Sigmoid colon (tissue), 6 donors: ENCODE measurements at regions not wholly inside any gene's neighbourhood (a gene's known extent, or its start where the extent isn't known, plus 50 kb on each side); places are given as distances from the start of the nearest gene placed in this dataset.
"Not testable (repeated sequence)": the region's sequence is repeated elsewhere in the genome, so short reads cannot be mapped to it uniquely, and the experiment has no call there.

ENCODE experiments used
- DNase-seq: peaks from one replicate; pipeline ENCODE4 v3.0.0-alpha.2; 2019
- H3K27ac ChIP-seq, 4 donors: fragments of 200-600 bp; sonication (generic); one replicate each; pipeline ENCODE4 v1.5.1; 2016 to 2019; ENCODE audit warnings: mild to moderate bottlenecking in 1 of 4
- H3K27me3 ChIP-seq, 3 donors: fragments of 200-600 bp; sonication (generic); one replicate each; pipeline ENCODE4 v1.5.1; 2019; ENCODE audit warnings: mild to moderate bottlenecking in 1 of 3
- H3K36me3 ChIP-seq, 4 donors: fragments of 200-600 bp; sonication (generic); one replicate each; pipeline ENCODE4 v1.5.1; 2016 to 2019
- H3K4me1 ChIP-seq, 4 donors: fragments of 200-600 bp; sonication (generic); one replicate each; pipeline ENCODE4 v1.5.1; 2017 to 2019
- H3K4me3 ChIP-seq, 4 donors: fragments of 200-600 bp; sonication (generic); one replicate each; pipeline ENCODE4 v1.5.1; 2017 to 2019; ENCODE audit warnings: mild to moderate bottlenecking in 2 of 4, moderate library complexity in 1 of 4
- H3K9me3 ChIP-seq, 4 donors: fragments of 200-600 bp in 3 of 4; sonication (generic) in 3 of 4; one replicate each; pipeline versions ENCODE4 v1.5.1 to v1.6.1; 2013 to 2019
- EP300 ChIP-seq, 4 donors: sonication (generic); formaldehyde crosslinking; IDR thresholded peaks; one replicate each; pipeline ENCODE4 v1.6.1; 2017; ENCODE audit warnings: antibody characterized with exemption in 4 of 4
- POLR2A ChIP-seq, 2 donors: fragments of 450-650 bp; IDR thresholded peaks; one replicate each; pipeline ENCODE4 v1.6.1; 2016; ENCODE audit warnings: antibody characterized with exemption in 2 of 2, mild to moderate bottlenecking in 2 of 2, moderate library complexity in 2 of 2
- POLR2AphosphoS5 ChIP-seq, 4 donors: sonication (generic); formaldehyde crosslinking; IDR thresholded peaks; one replicate each; pipeline ENCODE4 v1.6.1; 2017; ENCODE audit warnings: antibody characterized with exemption in 4 of 4
- WGBS, 2 donors: extraction: QIAGEN DNeasy Blood & Tissue Kit; methylation state at CpG; one replicate each; pipeline ENCODE4 v1.1.7; 2013; 5-methylcytosine and 5-hydroxymethylcytosine counted together
- intact Hi-C: fragments of 100-400 bp; cut with DNase I; formaldehyde crosslinking; loops from one replicate; pipeline ENCODE4 v1.15.1; 2023
- TF ChIP-seq, protein P1 (sequence below), 4 experiments: fragments of 450-650 bp in 3 of 4; fragments of 200-600 bp in 1 of 4; IDR thresholded peaks; one replicate each; pipeline ENCODE4 v1.5.1; 2016 to 2019; ENCODE audit warnings: antibody characterized with exemption in 4 of 4, mild to moderate bottlenecking in 3 of 4, moderate library complexity in 2 of 4
- donor health status: healthy with polysubstance abuse.
- donor health status: healthy.

DNA sequence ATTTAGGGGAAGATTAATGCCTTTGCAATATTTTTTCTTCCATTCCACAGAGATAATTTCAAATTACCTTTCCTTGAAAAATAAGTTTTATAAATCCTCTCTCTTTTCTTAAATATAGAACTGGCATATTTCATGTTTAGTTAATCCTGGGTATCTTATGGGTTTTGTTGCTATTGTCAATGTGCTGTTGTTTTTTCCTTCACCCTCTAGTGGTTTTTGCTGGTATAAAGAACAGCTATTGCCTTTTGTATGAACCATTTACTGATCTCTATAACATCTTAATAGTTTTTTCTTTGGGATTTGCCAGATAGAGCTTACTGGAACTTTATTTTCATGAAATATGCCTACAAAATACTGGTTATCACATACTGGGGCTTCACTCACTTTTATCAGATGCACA is 359.6 kb upstream of the DPPA4 start:
- Histone ChIP-seq H3K27ac (no peak overlapping the region), H3K9me3 (peaks cover 0 to 3% (median 0%) of the 10 kb centered on the region in 4 donors), H3K4me3 (no peak overlapping the region), H3K4me1 (no peaks in the 10 kb centered on the region), H3K27me3 (no peaks in the 10 kb centered on the region), H3K36me3 (no peaks in the 10 kb centered on the region)
- DNase-seq, result no peak
- intact Hi-C loops, result no loop called here
- TF ChIP-seq EP300 (IDR thresholded peaks at IDR 0.05) (no peak), POLR2A (IDR thresholded peaks at IDR 0.05) (no peak), POLR2AphosphoS5 (IDR thresholded peaks at IDR 0.05) (no peak)
- TF ChIP-seq, protein P1, sequence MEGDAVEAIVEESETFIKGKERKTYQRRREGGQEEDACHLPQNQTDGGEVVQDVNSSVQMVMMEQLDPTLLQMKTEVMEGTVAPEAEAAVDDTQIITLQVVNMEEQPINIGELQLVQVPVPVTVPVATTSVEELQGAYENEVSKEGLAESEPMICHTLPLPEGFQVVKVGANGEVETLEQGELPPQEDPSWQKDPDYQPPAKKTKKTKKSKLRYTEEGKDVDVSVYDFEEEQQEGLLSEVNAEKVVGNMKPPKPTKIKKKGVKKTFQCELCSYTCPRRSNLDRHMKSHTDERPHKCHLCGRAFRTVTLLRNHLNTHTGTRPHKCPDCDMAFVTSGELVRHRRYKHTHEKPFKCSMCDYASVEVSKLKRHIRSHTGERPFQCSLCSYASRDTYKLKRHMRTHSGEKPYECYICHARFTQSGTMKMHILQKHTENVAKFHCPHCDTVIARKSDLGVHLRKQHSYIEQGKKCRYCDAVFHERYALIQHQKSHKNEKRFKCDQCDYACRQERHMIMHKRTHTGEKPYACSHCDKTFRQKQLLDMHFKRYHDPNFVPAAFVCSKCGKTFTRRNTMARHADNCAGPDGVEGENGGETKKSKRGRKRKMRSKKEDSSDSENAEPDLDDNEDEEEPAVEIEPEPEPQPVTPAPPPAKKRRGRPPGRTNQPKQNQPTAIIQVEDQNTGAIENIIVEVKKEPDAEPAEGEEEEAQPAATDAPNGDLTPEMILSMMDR (IDR thresholded peaks at IDR 0.05), result no peak

DNA sequence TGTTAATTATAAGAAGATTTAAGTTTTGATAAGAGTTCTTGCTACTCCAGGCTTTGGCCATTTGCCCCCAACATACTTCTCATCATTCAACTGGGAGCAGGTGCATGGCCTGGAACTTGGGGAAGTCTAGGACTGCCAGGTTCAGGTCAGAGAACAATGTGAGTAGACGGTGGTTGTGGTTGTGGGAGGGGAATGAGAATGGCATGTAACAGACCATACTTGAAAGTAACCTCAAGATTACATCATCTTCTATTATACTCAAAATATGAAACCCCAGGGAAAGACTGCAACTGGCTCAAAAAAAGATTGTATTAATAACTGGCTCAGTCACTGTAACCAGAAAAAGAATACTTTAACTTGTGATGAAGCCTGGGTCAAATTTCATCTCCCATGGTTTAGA is 364.9 kb upstream of the DPPA4 start:
- Histone ChIP-seq H3K27me3 (no peaks in the 10 kb centered on the region), H3K4me1 (no peaks in the 10 kb centered on the region), H3K4me3 (no peak overlapping the region), H3K9me3 (no peaks in the 10 kb centered on the region), H3K27ac (no peak overlapping the region), H3K36me3 (no peaks in the 10 kb centered on the region)
- TF ChIP-seq, protein P1 (IDR thresholded peaks at IDR 0.05), result no peak
- TF ChIP-seq POLR2A (IDR thresholded peaks at IDR 0.05) (no peak), EP300 (IDR thresholded peaks at IDR 0.05) (no peak), POLR2AphosphoS5 (IDR thresholded peaks at IDR 0.05) (no peak)
- intact Hi-C loops, result no loop called here
- WGBS, 2 donors, result 26 to 41% methylated on average over 1 of the region's 1 CpG
- DNase-seq, result no peak

DNA sequence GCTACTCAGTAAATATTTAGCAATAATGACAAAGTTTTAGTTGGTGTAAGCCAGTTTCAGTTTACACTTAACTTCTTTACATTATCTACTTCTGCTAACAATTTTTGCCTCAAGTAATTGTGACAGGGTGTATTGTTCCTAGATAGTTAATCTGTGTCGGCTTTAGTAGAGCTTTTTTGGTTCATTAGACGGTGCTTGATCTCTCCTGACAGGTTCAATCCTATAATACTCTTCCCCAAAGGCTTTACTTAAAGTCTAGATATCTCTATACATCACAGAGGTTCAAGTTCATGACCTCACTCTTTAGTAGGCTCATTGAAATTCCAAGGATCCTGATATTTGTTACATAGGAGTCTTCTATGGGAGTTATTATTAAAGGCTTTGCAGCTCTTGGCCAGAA is 365.6 kb upstream of the DPPA4 start:
- Histone ChIP-seq H3K27ac (no peak overlapping the region), H3K4me1 (no peaks in the 10 kb centered on the region), H3K4me3 (no peak overlapping the region), H3K27me3 (no peaks in the 10 kb centered on the region), H3K36me3 (no peaks in the 10 kb centered on the region), H3K9me3 (no peaks in the 10 kb centered on the region)
- WGBS, 2 donors, result 77 to 86% methylated on average over 2 of the region's 2 CpGs
- no peak for DNase-seq
- intact Hi-C loops, result no loop called here
- TF ChIP-seq, protein P1 (IDR thresholded peaks at IDR 0.05), result no peak
- no peak for TF ChIP-seq POLR2A (IDR thresholded peaks at IDR 0.05)
- no peak for TF ChIP-seq EP300 (IDR thresholded peaks at IDR 0.05)
- no peak for TF ChIP-seq POLR2AphosphoS5 (IDR thresholded peaks at IDR 0.05)

DNA sequence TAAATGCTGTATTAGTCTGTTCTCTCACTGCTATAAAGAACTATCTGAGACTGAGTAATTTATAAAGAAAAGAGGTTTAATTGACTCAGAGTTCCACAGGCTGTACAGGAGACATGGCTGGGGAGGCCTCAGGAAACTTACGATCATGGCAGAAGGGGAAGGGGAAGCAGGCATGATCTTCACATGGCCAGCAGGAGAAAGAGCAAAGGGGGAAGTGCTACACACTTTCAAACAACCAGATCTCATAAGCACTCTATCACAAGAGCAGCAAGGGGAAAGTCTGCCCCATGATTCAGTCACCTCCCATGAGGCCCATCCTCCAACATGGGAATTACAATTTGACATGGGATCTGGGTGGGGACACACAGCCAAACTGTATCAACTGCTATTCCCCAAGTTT is 367.8 kb upstream of the DPPA4 start:
- H3K27me3 ChIP-seq, H3K9me3 ChIP-seq, H3K4me3 ChIP-seq, DNase-seq, H3K27ac ChIP-seq, intact Hi-C loops, H3K36me3 ChIP-seq, H3K4me1 ChIP-seq: not testable (repeated sequence)
- 79 to 90% methylated on average over 1 of the region's 1 CpG for whole genome bisulfite sequencing, 2 donors

DNA sequence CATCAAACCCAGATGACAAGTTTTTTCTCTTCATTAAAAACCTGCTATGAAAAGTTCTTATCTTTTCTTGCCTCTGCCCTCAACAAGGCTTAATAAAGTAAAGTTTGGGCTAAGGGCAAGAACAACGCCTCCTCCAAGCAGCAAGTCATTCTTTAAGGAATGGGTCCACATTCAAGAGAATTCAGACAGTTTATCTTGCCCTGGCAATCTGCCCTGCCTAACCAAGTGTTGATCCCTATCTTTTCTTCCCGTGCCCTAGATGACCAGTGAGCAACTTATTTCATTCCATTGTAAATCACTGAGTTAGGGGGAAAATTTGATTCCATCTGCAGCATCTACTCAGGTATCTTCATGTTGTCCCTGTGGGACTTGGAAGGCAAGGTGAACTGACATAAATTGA is 370.3 kb upstream of the DPPA4 start:
- intact Hi-C loops, result no loop called here
- 58 to 70% methylated on average over 2 of the region's 2 CpGs for WGBS, 2 donors
- no peaks in the 10 kb centered on the region for H3K9me3 ChIP-seq
- no peak for DNase-seq
- H3K27me3 ChIP-seq, result no peaks in the 10 kb centered on the region
- no peak overlapping the region for H3K27ac ChIP-seq
- no peaks in the 10 kb centered on the region for H3K36me3 ChIP-seq
- no peaks in the 10 kb centered on the region for H3K4me1 ChIP-seq
- TF ChIP-seq POLR2A (IDR thresholded peaks at IDR 0.05), result no peak
- TF ChIP-seq, protein P1 (IDR thresholded peaks at IDR 0.05), result no peak
- no peak for TF ChIP-seq EP300 (IDR thresholded peaks at IDR 0.05)
- TF ChIP-seq POLR2AphosphoS5 (IDR thresholded peaks at IDR 0.05), result no peak
- no peak overlapping the region for H3K4me3 ChIP-seq
